Adrenal gland (tissue), 9 donors: ENCODE measurements at regions not wholly inside any gene's neighbourhood (a gene's known extent, or its start where the extent isn't known, plus 50 kb on each side); places are given as distances from the start of the nearest gene placed in this dataset.

Experiments
- DNase-seq, 7 donors: peaks; one replicate each; pipeline ENCODE4 v3.0.0-alpha.2; 2019 to 2020
- H3K27ac ChIP-seq, 5 donors: fragments of 200-600 bp; sonication (generic) in 4 of 5; 1 replicate in 3 of 5; 2 replicates in 2 of 5; pipeline versions ENCODE4 v1.5.1 to v1.8.0; 2016 to 2020; ENCODE audit warnings: mild to moderate bottlenecking in 1 of 5
- H3K27me3 ChIP-seq: fragments of 200-600 bp; 2 replicates; pipeline ENCODE4 v1.8.0; 2021
- H3K36me3 ChIP-seq, 2 donors: fragments of 200-600 bp; replicated peaks in 1 of 2; 1 replicate in 1 of 2; 2 replicates in 1 of 2; pipeline versions ENCODE4 v1.5.1 to v1.8.0; 2018 to 2022
- H3K4me1 ChIP-seq, 2 donors: fragments of 200-600 bp; replicated peaks in 1 of 2; 1 replicate in 1 of 2; 2 replicates in 1 of 2; pipeline versions ENCODE4 v1.5.1 to v1.8.0; 2018 to 2021
- H3K4me3 ChIP-seq, 4 donors: fragments of 200-600 bp; sonication (generic) in 3 of 4; one replicate each; pipeline ENCODE4 v1.5.1; 2016 to 2018
- H3K9me3 ChIP-seq, 3 donors: fragments of 200-600 bp; sonication (generic) in 1 of 3; replicated peaks in 1 of 3; 1 replicate in 2 of 3; 2 replicates in 1 of 3; pipeline versions ENCODE4 v1.5.1 to v1.8.0; 2016 to 2021
- CTCF ChIP-seq, 6 experiments: fragments of 450-650 bp in 4 of 6; fragments of 200-600 bp in 2 of 6; sonication (generic) in 1 of 6; IDR thresholded peaks; 1 replicate in 5 of 6; 2 replicates in 1 of 6; pipeline versions ENCODE4 v1.5.1 to v1.8.0; 2016 to 2021; ENCODE audit warnings: antibody characterized with exemption in 6 of 6, mild to moderate bottlenecking in 2 of 6, moderate library complexity in 1 of 6
- POLR2A ChIP-seq, 2 donors: fragments of 450-650 bp; IDR thresholded peaks; one replicate each; pipeline ENCODE4 v1.6.1; 2017; ENCODE audit warnings: antibody characterized with exemption in 2 of 2, mild to moderate bottlenecking in 2 of 2, moderate library complexity in 1 of 2
- WGBS, 4 donors: extraction: QIAGEN DNeasy Blood & Tissue Kit in 2 of 4; methylation state at CpG; one replicate each; pipeline versions ENCODE4 v1.1.5 to v1.1.7; 2013 to 2017; 5-methylcytosine and 5-hydroxymethylcytosine counted together
- intact Hi-C, 2 donors: fragments of 100-400 bp; cut with DNase I; formaldehyde crosslinking; loops; one replicate each; pipeline versions ENCODE4 v1.14.1 to v1.15.0; 2022 to 2023
- donor health status: healthy with polysubstance abuse.
- donor health status: Bipolar disorder and iron deficiency.
- donor health status: DM: yes; HTN: yes; CAD: no.
- donor health status: DM: no; HTN: no; CAD: no.
- donor health status: DM: no; HTN: no; CAD: no.

DNA sequence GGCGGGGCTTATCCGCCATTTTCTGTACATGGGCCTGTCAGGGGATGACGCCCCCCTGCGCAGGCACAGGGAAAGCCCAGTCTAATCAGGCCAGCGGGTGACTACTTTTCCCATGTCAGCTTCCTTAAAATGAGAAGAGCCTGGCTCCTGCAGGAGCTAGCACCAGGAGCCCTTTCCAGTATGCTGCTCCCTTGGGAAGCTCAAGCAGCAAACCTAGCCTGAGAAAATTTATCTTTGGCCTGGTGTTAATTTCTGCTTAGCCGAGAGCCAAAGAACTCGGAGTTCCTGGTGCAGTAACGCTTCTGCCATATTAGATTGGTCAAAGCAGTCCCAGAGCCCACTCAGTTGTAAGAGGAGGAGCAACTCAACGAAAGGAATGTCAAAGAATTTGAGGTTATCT lies 239.0 kb upstream of the PHYHIPL start:
- no peaks in the 10 kb centered on the region for H3K4me1 ChIP-seq
- no peaks in the 10 kb centered on the region for H3K36me3 ChIP-seq
- intact Hi-C loops = no loop called here
- no peak overlapping the region for H3K4me3 ChIP-seq
- WGBS, 4 donors = 86 to 96% (median 95%) methylated on average over 9 of the region's 9 CpGs
- no peak for DNase-seq
- TF ChIP-seq POLR2A (IDR thresholded peaks at IDR 0.05) (no peak), CTCF (IDR thresholded peaks at IDR 0.05) (no peak)
- H3K27ac ChIP-seq = peak overlapping the region in 1 of 5 donors; percentile 11
- no peaks in the 10 kb centered on the region for H3K9me3 ChIP-seq
- H3K27me3 ChIP-seq = no peaks in the 10 kb centered on the region

GRCh38 chr10:58942724-58943123 lies 233.7 kb upstream of the PHYHIPL start:
- peak in 1 of 7 donors; percentile 58 for DNase-seq
- Histone ChIP-seq H3K27ac (no peak overlapping the region), H3K27me3 (no peaks in the 10 kb centered on the region), H3K4me1 (peaks cover 0 to 14% of the 10 kb centered on the region in 2 donors), H3K36me3 (no peaks in the 10 kb centered on the region), H3K9me3 (no peaks in the 10 kb centered on the region), H3K4me3 (no peak overlapping the region)
- TF ChIP-seq CTCF (IDR thresholded peaks at IDR 0.05) = no peak
- TF ChIP-seq POLR2A (IDR thresholded peaks at IDR 0.05) = no peak
- intact Hi-C loops = loop anchor here in 1 of 2 donors (10.0 kb wide), 1 partner anchor 158 kb away; no protein-coding TSS in a partner anchor

GRCh38 chr10:58943256-58943890 lies 233.1 kb upstream of the PHYHIPL start:
- Histone ChIP-seq H3K4me3 (no peak overlapping the region), H3K9me3 (no peaks in the 10 kb centered on the region), H3K36me3 (no peaks in the 10 kb centered on the region), H3K4me1 (peaks cover 0 to 14% of the 10 kb centered on the region in 2 donors), H3K27me3 (no peaks in the 10 kb centered on the region), H3K27ac (no peak overlapping the region)
- TF ChIP-seq POLR2A (IDR thresholded peaks at IDR 0.05) = no peak
- TF ChIP-seq CTCF (IDR thresholded peaks at IDR 0.05) = no peak
- no peak for DNase-seq
- intact Hi-C loops = loop anchor here in 1 of 2 donors (10.0 kb wide), 1 partner anchor 159 kb away; no protein-coding TSS in a partner anchor
- WGBS, 4 donors = 93 to 100% (median 96%) methylated on average over 1 of the region's 1 CpG

DNA sequence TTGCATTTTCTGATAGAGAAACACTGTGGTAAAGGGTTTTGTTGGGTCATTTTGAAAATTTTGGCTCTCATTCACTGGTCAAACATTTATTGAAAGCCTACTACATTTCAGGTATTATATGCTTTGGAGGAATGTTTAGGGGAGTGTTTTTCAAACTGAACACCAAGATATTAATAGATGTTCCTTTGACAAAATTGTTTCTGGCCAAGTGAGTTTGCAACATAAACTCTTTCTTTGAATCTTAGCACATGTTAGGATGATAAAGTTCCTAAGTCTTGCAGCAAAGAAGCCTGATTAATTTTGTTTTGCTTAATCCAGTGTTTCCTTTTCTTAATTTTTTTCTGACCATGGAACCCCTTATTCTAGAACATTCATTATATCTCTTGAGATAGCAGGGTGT lies 232.5 kb upstream of the PHYHIPL start:
- Histone ChIP-seq H3K4me1 (peaks cover 0 to 14% of the 10 kb centered on the region in 2 donors), H3K27ac (no peak overlapping the region), H3K36me3 (no peaks in the 10 kb centered on the region), H3K4me3 (no peak overlapping the region), H3K9me3 (no peaks in the 10 kb centered on the region), H3K27me3 (no peaks in the 10 kb centered on the region)
- intact Hi-C loops = loop anchor here in 1 of 2 donors (10.0 kb wide), 1 partner anchor 159 kb away; no protein-coding TSS in a partner anchor
- DNase-seq = no peak
- TF ChIP-seq POLR2A (IDR thresholded peaks at IDR 0.05) (no peak), CTCF (IDR thresholded peaks at IDR 0.05) (no peak)
